Esophagus squamous epithelium (tissue), 5 donors: ENCODE measurements at regions not wholly inside any gene's neighbourhood (a gene's known extent, or its start where the extent isn't known, plus 50 kb on each side); places are given as distances from the start of the nearest gene placed in this dataset.

Experiments
- DNase-seq: peaks from one replicate; lab custom pipeline; 2025; lab: John Stamatoyannopoulos, UW
- H3K27ac ChIP-seq, 4 donors: fragments of 200-600 bp; sonication (generic); one replicate each; pipeline ENCODE4 v1.5.1; 2016 to 2019; ENCODE audit warnings: mild to moderate bottlenecking in 1 of 4
- H3K27me3 ChIP-seq, 4 donors: fragments of 200-600 bp; sonication (generic); 1 replicate in 3 of 4; 2 replicates in 1 of 4; pipeline versions ENCODE4 v1.5.1 to v1.6.0; 2017 to 2021; ENCODE audit warnings: antibody characterized with exemption in 1 of 4
- H3K36me3 ChIP-seq, 3 donors: fragments of 200-600 bp; sonication (generic); one replicate each; pipeline ENCODE4 v1.5.1; 2016 to 2019
- H3K4me1 ChIP-seq, 3 donors: fragments of 200-600 bp; sonication (generic); one replicate each; pipeline ENCODE4 v1.5.1; 2017 to 2019
- H3K4me3 ChIP-seq, 4 donors: fragments of 200-600 bp; sonication (generic); 1 replicate in 3 of 4; 2 replicates in 1 of 4; pipeline ENCODE4 v1.5.1; 2016 to 2019; ENCODE audit warnings: mild to moderate bottlenecking in 2 of 4, moderate library complexity in 1 of 4
- H3K9me3 ChIP-seq, 3 donors: fragments of 200-600 bp; sonication (generic); one replicate each; pipeline ENCODE4 v1.5.1; 2016 to 2019
- POLR2A ChIP-seq, 4 donors: fragments of 450-650 bp; IDR thresholded peaks; one replicate each; pipeline ENCODE4 v1.6.1; 2017; ENCODE audit warnings: antibody characterized with exemption in 4 of 4, mild to moderate bottlenecking in 4 of 4, moderate library complexity in 3 of 4
- WGBS, 2 donors: methylation state at CpG; one replicate each; pipeline ENCODE4 v1.1.5; 2018; 5-methylcytosine and 5-hydroxymethylcytosine counted together
- intact Hi-C: fragments of 100-400 bp; cut with DNase I; formaldehyde crosslinking; loops from one replicate; pipeline ENCODE4 v1.15.0; 2022
- TF ChIP-seq, protein P1 (sequence below), 6 experiments: fragments of 450-650 bp in 4 of 6; fragments of 200-600 bp in 2 of 6; sonication (generic) in 2 of 6; IDR thresholded peaks; one replicate each; pipeline ENCODE4 v1.5.1; 2016 to 2019; ENCODE audit warnings: antibody characterized with exemption in 6 of 6, mild to moderate bottlenecking in 4 of 6, moderate library complexity in 4 of 6
- donor health status: DM: yes; HTN: yes; CAD: no.

DNA sequence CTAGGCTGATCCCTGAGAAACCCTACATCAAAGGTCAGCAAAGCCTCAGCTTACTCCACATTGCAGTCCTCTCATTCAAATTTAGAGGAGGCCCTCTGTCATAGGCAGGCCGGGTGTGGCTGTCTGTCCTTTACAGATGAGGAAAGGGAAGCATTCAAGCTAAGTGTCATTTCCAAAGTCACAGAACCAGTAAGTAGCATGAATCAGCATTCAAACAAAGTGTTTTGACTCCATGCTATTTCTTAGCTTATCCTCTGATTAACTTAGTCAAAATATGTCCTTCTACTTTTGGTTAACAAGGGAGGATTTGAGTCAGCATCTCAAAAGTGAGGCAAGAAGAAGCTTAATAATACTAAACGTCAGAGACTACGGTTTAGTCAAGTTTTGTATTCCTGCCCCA, 409.0 kb upstream of the POU3F3 start:
- Histone ChIP-seq H3K4me3 (no peak overlapping the region), H3K27me3 (no peaks in the 10 kb centered on the region), H3K4me1 (no peaks in the 10 kb centered on the region), H3K27ac (no peak overlapping the region), H3K36me3 (no peaks in the 10 kb centered on the region), H3K9me3 (no peaks in the 10 kb centered on the region)
- no peak for TF ChIP-seq POLR2A (IDR thresholded peaks at IDR 0.05)
- TF ChIP-seq, protein P1, sequence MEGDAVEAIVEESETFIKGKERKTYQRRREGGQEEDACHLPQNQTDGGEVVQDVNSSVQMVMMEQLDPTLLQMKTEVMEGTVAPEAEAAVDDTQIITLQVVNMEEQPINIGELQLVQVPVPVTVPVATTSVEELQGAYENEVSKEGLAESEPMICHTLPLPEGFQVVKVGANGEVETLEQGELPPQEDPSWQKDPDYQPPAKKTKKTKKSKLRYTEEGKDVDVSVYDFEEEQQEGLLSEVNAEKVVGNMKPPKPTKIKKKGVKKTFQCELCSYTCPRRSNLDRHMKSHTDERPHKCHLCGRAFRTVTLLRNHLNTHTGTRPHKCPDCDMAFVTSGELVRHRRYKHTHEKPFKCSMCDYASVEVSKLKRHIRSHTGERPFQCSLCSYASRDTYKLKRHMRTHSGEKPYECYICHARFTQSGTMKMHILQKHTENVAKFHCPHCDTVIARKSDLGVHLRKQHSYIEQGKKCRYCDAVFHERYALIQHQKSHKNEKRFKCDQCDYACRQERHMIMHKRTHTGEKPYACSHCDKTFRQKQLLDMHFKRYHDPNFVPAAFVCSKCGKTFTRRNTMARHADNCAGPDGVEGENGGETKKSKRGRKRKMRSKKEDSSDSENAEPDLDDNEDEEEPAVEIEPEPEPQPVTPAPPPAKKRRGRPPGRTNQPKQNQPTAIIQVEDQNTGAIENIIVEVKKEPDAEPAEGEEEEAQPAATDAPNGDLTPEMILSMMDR (IDR thresholded peaks at IDR 0.05) = no peak
- 61 to 76% methylated on average over 3 of the region's 3 CpGs for WGBS, 2 donors
- DNase-seq = no peak
- intact Hi-C loops = no loop called here

DNA sequence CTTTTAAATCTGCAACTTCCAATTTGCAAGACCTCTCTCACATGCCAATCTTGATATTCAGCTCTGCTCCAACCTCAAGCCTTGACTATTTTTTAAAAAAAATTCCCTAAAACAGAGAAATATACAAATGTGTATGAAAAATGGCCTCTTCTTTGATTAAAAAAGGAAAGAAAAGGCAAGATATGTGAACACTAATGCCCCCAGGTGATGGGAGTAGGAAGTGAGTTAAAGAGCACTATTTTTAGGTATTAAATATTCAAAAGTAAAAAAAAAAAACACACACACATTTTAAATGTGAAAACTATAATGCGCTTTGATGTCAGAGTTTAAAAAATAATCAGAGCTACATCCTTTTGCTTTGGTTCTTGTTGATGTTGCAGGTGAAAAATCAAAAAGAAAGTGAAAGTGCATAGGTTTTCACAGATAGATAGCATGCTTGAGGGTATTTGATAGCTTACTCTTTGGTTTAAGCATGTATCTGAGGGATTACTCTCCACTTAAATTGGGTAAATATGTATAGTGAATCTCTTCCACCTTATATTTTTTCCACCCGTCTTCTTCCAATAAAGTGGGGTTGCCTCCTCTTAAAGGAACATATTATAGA, 406.0 kb upstream of the POU3F3 start:
- TF ChIP-seq, protein P1 (IDR thresholded peaks at IDR 0.05) = no peak
- no peak for TF ChIP-seq POLR2A (IDR thresholded peaks at IDR 0.05)
- DNase-seq = no peak
- intact Hi-C loops = no loop called here
- Histone ChIP-seq H3K9me3 (no peaks in the 10 kb centered on the region), H3K27me3 (no peaks in the 10 kb centered on the region), H3K36me3 (no peaks in the 10 kb centered on the region), H3K4me3 (peak overlapping the region in 1 of 4 donors; percentile 15), H3K4me1 (no peaks in the 10 kb centered on the region), H3K27ac (no peak overlapping the region)
- WGBS, 2 donors = 65 to 78% methylated on average over 2 of the region's 2 CpGs

DNA sequence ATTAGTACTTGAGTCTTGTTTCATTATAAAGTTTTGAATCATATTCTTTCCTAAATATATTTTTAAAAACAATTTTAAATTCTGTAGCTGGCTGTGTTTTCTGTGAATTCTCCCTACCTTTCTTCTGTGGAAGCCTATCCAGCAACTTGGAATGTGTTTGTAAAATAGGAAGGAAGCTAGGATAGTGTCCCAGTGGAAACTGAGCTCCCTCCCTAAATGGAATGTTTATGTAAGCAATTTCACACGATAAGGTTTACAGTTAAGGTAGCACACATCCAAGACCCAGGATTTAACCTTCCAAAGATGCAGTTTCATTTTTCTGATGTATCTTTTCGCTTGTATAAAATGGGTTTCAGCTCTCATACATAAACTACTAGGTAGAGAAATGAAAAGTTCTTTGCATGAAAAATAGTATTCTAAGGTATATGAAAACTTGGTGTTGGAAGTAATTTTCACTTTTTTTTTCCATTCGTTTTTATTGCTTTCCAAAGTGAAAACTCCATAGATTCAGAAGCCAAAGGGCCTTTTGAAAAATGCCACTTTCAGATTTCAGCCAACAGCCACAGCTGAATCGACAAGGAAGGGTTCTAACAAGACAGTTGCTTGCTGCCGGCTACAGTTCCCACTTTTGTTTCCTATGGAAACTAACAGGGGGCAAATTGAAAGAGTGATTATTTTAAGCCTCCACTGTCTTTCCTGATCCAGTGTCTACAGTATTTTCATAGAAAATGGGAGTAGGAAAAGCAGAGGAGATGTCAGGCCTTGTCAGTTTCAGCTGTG, 405.1 kb upstream of the POU3F3 start:
- Histone ChIP-seq H3K27ac (no peak overlapping the region), H3K4me3 (no peak overlapping the region), H3K4me1 (no peaks in the 10 kb centered on the region), H3K36me3 (no peaks in the 10 kb centered on the region), H3K9me3 (no peaks in the 10 kb centered on the region), H3K27me3 (no peaks in the 10 kb centered on the region)
- DNase-seq = no peak
- 45 to 60% methylated on average over 5 of the region's 5 CpGs for WGBS, 2 donors
- intact Hi-C loops = no loop called here
- TF ChIP-seq, protein P1 (IDR thresholded peaks at IDR 0.05) = no peak
- no peak for TF ChIP-seq POLR2A (IDR thresholded peaks at IDR 0.05)

DNA sequence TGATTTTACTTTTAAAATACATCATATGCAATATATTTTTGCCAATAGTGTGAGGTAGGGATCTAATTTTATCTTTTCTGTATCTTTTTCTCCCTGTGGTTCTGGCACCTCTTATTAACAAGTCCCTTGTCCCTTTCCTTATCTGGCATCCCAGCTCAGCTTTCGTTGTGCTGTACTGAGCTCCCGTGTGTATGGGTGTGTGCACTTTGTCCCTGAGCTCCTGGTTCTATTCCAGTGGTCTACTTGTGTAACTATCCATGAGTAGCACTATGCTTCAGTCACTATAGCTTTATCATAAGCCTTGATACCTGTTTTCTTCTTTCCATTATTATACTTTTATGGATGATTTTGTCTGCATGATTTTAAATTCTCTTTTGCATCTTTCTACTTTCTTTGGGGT, 401.4 kb upstream of the POU3F3 start:
- no peak for DNase-seq
- no peaks in the 10 kb centered on the region for H3K27me3 ChIP-seq
- H3K4me3 ChIP-seq = no peak overlapping the region
- no peak overlapping the region for H3K27ac ChIP-seq
- intact Hi-C loops = no loop called here
- TF ChIP-seq, protein P1 (IDR thresholded peaks at IDR 0.05) = no peak
- TF ChIP-seq POLR2A (IDR thresholded peaks at IDR 0.05) = no peak
- no peaks in the 10 kb centered on the region for H3K36me3 ChIP-seq
- WGBS, 2 donors = 51 to 63% methylated on average over 2 of the region's 2 CpGs
- no peaks in the 10 kb centered on the region for H3K4me1 ChIP-seq
- H3K9me3 ChIP-seq = no peaks in the 10 kb centered on the region

DNA sequence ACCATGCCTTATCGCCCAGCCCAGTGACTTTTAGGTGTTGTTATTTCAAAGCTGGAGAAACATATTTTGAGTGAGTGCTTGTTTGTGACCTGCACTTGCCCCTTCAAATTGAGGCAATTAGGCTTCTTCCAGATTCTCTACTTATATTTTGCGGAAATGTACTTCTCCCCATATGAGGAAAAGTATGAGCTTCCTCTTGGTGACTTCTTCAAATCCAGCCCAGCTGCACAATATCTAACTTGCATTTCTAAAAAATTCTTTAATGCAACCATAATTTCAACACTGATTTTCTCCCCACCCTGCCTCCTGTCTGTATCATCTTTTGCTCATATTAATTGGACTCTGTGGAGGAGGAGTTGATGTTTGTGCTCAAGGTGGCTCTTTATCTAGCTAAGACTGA, 391.2 kb upstream of the POU3F3 start:
- DNase-seq = no peak
- Histone ChIP-seq H3K4me3 (no peak overlapping the region), H3K27ac (no peak overlapping the region), H3K4me1 (no peaks in the 10 kb centered on the region), H3K9me3 (no peaks in the 10 kb centered on the region), H3K27me3 (no peaks in the 10 kb centered on the region), H3K36me3 (no peaks in the 10 kb centered on the region)
- intact Hi-C loops = no loop called here
- 87 to 88% methylated on average over 2 of the region's 2 CpGs for WGBS, 2 donors
- TF ChIP-seq POLR2A (IDR thresholded peaks at IDR 0.05) = no peak
- TF ChIP-seq, protein P1 (IDR thresholded peaks at IDR 0.05) = no peak
